C1 segment of cervical spinal cord (tissue), 14 donors: ENCODE measurements at regions not wholly inside any gene's neighbourhood (a gene's known extent, or its start where the extent isn't known, plus 50 kb on each side); places are given as distances from the start of the nearest gene placed in this dataset.

Experiments used
- DNase-seq, 14 donors: peaks; one replicate each; lab custom pipeline; 2025; lab: John Stamatoyannopoulos, UW

DNA sequence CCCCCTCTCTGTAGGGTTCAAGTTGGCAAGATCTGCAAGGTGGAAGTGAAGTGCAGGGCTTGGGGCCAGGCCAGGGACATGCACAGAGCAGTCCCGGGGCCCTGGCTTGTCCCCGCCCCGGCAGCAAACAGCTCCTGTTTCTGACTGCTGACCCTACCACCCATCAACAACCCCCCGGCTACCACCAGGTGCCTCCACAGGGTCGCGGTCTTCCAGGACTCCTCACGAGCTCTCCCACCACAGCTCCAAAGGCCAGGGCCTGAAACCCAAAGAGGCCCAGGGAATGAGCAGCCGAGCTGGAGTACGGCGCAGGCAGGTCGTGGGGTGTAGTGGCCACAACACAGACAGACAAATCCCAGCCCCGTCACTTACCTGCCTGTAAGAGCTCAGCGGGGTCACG, 121.3 kb upstream of the SMAD3 start:
- DNase-seq = no peak

DNA sequence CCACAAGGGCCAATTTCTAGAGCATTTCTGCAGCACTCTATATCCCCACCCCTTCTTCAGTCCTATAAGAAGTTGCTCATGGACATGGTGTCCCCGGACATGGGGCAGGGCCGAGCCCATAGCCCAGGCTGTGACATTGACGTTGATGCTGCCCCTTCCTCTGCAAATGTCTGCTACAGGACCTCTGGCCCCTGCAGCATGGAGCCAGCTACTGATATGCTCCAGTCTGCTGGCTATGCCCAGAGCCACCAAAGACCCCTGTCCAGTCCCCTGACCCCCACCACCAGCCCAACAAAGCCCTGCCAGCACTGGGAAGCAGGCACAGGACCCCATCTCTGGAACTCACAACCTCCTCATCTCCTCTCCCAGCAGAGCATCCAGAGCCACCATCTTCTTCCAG, 120.1 kb upstream of the SMAD3 start:
- no peak for DNase-seq

DNA sequence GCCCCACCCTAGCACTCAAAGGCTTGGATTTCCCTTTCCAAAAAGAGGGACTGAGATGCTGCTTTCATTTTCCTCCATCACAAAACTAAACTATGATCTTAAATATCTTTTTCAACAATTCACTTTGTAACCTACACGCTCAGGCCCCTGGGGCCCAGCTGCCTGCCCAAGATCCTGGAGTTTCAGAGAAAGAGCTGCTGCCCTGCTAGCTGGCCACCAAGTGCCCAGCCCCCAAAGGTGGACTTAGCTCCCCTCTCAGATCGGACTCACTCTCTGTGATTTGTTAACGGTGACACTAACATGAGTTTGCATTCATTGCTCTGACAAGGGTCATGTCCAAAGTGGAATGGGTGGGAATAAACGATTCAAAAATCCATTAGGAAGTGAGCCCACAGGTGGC, 119.6 kb upstream of the SMAD3 start:
- no peak for DNase-seq

DNA sequence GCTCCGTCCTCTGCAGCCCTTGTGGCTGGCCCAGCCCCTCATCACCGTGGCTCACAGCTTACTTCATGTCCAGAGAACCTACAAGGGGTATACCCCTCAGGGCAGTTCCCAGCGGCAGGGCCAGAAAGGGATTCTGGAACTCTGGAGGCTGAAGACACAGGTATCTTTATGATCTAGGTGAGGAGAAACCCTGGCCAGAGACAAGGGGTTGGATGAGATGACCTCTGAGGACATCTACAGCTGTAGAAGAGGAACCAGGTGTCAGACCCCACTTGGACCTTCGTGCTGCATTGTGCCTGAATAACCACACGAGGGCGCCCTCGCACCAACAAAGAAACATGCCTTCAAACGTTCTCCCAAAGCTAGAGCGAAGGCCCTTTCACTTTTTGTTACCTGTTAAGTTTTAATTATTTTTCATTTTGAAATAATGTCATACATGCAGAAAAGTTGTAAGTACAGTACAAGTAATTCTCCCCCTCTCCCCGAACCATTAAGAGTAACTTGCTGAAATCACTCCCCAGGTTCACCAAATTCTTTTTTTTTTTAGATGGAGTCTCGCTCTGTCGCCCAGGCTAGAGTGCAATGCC, 118.7 kb upstream of the SMAD3 start:
- peak in 10 of 14 donors; percentile 7 to 61 (median 30) for DNase-seq

DNA sequence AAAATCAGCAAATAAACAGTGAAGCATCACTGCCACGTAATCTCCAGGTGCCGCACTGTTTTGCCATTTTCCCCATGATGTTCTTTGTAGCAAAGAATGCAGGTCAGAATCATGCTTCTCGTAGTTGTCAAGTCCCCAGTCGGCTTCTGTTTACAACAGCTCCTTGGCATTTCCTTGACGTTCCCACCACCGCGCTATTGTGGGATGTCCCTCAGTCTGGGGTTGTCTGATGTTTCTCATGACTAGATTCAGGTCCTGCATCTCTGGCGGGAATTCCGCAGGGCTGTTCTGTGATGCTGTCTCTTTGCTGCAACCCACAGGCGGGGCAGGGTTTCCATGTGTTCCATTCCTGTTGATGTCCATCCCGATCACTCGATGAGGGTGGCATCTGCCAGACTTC, 117.9 kb upstream of the SMAD3 start:
- DNase-seq = no peak

DNA sequence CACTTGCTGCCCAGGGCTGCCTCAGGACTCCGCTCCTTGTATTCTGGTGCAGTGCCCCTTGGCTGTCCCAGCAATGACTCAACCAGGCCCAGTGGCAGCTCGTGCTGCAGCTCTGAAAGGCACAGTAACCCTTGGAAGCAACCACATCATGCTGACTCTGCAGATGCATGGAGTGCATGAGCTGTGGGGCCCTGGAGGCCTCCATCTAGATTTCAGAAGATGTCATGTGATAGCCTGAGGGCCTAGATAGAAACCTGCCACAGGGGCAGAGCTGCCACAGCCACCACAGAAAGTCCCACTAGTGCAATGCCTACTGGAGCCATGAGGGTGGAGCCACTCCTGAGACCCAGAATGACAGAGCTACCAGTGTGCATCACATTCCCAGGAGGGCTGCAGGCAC, 117.1 kb upstream of the SMAD3 start:
- DNase-seq = peak in 1 of 14 donors; percentile 24

- no peak for DNase-seq
Observed at GRCh38 chr15:66950114-66950513, 115.3 kb upstream of the SMAD3 start.

DNA sequence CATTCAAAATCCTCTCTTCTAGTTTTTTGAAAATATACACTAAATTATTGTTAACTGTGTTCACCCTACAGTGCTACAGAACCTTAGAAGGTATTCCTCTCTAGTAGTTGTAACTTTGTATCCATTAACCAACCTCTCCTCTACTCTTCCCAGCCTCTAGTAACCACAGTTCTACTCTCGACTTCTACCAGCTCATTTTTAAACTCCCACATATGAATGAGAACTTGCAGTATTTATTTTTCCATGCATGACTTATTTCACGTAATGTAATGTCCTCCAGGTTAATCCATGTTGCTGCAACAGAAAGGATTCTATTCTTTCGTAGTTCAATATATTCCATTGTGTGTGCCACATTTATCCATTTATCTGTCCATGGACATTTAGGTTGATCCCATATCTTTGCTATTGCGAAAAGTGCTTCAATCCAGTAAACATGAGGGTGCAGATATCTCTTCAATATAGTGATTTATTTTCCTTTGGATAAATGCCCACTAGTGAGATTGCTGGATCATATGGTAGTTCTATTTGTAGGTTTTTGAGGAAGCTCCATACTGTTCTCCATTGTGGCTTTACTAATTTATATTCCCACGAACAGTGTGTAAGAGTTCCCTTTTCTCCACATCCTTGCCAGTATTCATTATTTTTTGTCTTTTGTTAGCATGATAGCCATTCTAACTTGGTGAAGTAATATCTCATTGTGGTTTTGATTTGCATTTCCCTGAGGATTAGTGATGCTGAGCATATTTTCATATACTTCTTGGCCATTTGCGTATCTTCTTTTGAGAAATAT, 113.7 kb upstream of the SMAD3 start:
- no peak for DNase-seq

GRCh38 chr15:66952756-66953522, 112.5 kb upstream of the SMAD3 start:
- DNase-seq = no peak

- DNase-seq = no peak
Observed at GRCh38 chr15:66953523-66954229, 111.7 kb upstream of the SMAD3 start.

DNA sequence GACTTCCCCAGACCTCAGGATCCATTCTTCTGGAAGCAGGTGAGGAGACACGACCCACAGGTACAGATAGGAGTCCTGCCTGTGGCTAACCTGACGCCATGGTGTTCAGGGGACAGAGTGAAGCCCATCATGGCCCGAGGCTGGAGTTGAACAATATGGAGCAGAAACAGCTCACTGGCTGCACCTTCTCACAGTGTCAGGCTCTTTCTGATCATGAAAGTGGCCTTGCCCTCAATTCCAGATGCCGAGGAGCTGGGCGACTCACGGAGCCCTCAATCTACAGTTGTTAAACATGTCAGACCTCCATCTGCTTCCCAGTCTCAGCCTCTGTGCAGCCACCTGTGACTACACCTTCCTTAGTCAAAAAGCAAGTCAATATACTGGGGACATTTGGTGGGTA, 110.8 kb upstream of the SMAD3 start:
- no peak for DNase-seq

DNA sequence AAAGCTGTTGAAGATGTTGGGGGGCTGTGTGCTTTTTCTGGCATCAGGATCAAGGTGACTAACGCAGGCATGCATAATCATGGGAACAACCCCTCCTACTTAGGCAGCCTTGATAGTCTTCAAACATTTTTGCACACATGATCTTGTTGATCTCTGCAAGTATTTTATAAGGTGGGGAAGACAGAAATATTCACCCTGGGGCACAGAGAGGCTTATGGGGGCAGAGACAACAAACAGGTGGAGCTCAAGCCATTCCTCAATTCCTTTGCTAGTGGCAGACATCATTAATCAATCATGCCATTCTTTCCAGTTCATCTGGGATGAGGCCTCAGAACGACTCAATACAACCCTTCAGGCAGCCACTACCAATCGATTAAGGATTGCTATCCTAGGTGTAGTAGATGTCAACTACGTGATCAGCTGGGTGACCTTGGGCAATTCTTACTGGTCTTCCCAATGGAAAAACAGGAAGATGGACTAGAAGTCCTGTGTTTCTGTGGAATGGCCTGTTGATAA, 110.3 kb upstream of the SMAD3 start:
- no peak for DNase-seq

- DNase-seq = no peak
Observed at GRCh38 chr15:66955871-66956585, 109.4 kb upstream of the SMAD3 start.

- no peak for DNase-seq
Observed at GRCh38 chr15:66956672-66957430, 108.6 kb upstream of the SMAD3 start.

GRCh38 chr15:66957431-66957720, 108.0 kb upstream of the SMAD3 start:
- DNase-seq = no peak

DNA sequence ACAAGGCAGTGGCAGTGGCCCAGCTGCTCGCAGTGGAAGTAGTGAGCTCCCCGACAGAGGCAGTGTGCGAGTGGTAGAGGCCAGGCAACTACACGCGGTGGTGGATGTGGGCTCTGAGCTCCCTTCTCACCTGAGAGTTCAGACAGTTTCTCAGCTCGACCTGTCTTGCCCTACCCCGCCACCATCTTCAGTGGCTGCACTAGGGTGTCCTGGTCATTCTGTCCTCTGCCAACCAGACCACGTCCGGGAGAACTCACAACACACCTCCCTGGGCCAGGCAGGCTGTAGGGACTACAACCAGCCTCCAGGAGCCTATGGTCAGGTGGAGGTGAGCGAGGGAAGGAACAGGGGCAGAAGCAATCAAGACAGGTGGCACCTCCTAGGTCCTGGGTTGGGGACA, 106.3 kb upstream of the SMAD3 start:
- DNase-seq = no peak

- no peak for DNase-seq
Observed at GRCh38 chr15:66959875-66960274, 105.5 kb upstream of the SMAD3 start.

DNA sequence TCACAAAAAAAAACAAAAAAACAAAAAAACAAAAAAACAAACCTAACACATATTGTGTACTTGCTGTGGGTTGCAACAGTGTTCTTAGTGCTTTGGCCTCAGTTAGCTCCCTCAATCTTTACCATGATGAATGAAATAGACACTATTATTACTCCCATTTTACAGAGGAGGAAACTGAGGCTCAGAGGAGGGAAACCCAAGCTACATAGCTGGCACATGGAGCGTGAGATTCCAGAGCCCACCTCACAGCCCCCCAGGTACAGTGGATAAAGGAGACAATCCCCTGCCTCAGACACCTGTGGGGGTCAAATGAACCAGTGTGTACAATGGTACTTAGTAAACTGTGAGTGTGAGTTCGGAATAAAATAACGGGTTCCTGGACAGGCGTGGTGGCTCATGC, 104.9 kb upstream of the SMAD3 start:
- DNase-seq = no peak

DNA sequence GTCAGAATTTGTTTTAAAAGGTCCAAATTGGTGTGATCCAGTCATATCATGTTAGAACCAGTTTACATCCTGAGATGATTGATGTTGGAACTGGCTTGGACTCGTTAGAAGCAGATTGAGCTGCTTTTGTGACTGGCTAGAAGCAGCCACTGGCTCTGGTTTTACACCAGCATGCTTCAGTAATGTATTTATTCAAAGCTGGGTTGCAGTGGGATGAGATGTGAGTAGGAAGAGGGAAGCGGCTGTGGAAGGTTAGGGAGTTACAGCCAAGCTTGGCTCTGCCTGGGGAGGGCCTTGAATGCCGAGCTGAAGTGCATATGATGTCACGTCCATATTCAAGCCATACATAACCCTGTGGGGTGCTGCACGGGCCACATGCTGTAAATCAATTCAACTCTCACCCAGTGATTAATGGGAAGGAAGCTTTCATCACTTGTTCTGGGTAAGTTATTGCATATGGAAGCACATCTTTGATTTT, 104.0 kb upstream of the SMAD3 start:
- no peak for DNase-seq

- DNase-seq = no peak
Observed at GRCh38 chr15:66961901-66962300, 103.5 kb upstream of the SMAD3 start.

DNA sequence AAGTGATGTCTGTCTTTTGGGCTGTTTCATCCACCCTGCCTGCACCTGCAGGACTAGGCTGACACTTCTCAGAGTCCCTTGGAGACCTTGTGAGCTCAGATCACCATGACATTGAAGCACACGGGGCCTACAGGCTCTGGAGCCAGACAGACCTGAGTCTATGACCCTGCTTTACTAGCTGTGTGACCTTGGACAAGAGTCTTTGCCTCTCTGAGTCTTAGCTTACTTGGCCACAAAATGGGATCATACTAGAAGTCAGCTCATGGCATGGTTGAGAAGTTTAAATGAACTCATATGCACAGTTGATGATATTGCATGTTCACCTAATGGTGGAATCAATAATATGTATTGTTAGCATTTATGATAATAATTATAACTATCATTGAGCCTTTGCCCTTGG, 102.9 kb upstream of the SMAD3 start:
- DNase-seq = no peak
